ENCODE measurements at regions not wholly inside any gene's neighbourhood (a gene's known extent, or its start where the extent isn't known, plus 50 kb on each side); places are given as distances from the start of the nearest gene placed in this dataset.

- no peaks in the 10 kb centered on the region for H3K9me3 Mint-ChIP-seq (ENCODE audit: insufficient read depth)
- TF ChIP-seq EZH2 (IDR thresholded peaks at IDR 0.05; ENCODE audit: borderline replicate concordance, insufficient read depth, low read depth, low read length, poor library complexity, severe bottlenecking) (no peak), CTCF (IDR thresholded peaks at IDR 0.05) (no peak)
Observed at GRCh38 chr4:127047930-127048329, 584.8 kb upstream of the INTU start.

GRCh38 chr4:127048376-127049044 is 584.2 kb upstream of the INTU start:
- Histone ChIP-seq H3K4me3 (ENCODE audit: control extremely low read depth in 1 of 5, extremely low read depth in 1 of 5, insufficient read depth in 1 of 5, low read depth in 2 of 5, low read length in 4 of 5) (no peak overlapping the region), H3K79me2 (ENCODE audit: control insufficient read depth, insufficient read depth, low read length) (no peaks in the 10 kb centered on the region), H3K27ac (ENCODE audit: low read length in 2 of 2) (no peak overlapping the region), H3K9me3 (ENCODE audit: control extremely low read depth in 1 of 3, control insufficient read depth in 2 of 3, insufficient read depth in 1 of 3, low read length in 2 of 3) (no peaks in the 10 kb centered on the region), H3K9ac (ENCODE audit: low read length) (no peak overlapping the region), H3K4me2 (replicated peaks; ENCODE audit: low read depth, low read length, poor library complexity, severe bottlenecking) (no peak overlapping the region), H3K4me1 (ENCODE audit: control insufficient read depth in 2 of 2, insufficient read depth in 2 of 2, low read length in 2 of 2) (no peaks in the 10 kb centered on the region), H4K20me1 (ENCODE audit: control insufficient read depth, insufficient read depth, low read length, poor library complexity, severe bottlenecking) (no peaks in the 10 kb centered on the region), H3K36me3 (replicated peaks in 1 of 2; ENCODE audit: control extremely low read depth in 1 of 2, control insufficient read depth in 1 of 2, extremely low read depth in 1 of 2, insufficient read depth in 2 of 2, low read length in 1 of 2) (no peaks in the 10 kb centered on the region), H2AFZ (ENCODE audit: insufficient read depth, low read depth, low read length, poor library complexity, severe bottlenecking) (no peak overlapping the region), H3K27me3 (replicated peaks in 1 of 4; ENCODE audit: control extremely low read depth in 1 of 4, control insufficient read depth in 3 of 4, insufficient read depth in 4 of 4, low read length in 3 of 4) (no peaks in the 10 kb centered on the region)
- Mint-ChIP-seq H3K27me3 (no peaks in the 10 kb centered on the region), H3K4me1 (no peaks in the 10 kb centered on the region), H3K4me3 (no peak overlapping the region), H3K27ac (no peak overlapping the region), H3K9me3 (ENCODE audit: insufficient read depth) (no peaks in the 10 kb centered on the region)
- CTCF ChIA-PET: no interaction called here
- 94% methylated on average over 3 of the region's 3 CpGs for WGBS (ENCODE audit: insufficient coverage)
- no peak for DNase-seq
- POLR2A ChIA-PET: no interaction called here
- no peak for ATAC-seq (ENCODE audit: low read depth)
- intact Hi-C loops (cut with micrococcal nuclease): no loop called here
- TF ChIP-seq EZH2 (IDR thresholded peaks at IDR 0.05; ENCODE audit: borderline replicate concordance, insufficient read depth, low read depth, low read length, poor library complexity, severe bottlenecking): no peak
- no peak for TF ChIP-seq CTCF (IDR thresholded peaks at IDR 0.05)

More at GRCh38 chr4:127047930-127048329, 584.8 kb upstream of the INTU start:
- Histone ChIP-seq H3K9me3 (ENCODE audit: control extremely low read depth in 1 of 3, control insufficient read depth in 2 of 3, insufficient read depth in 1 of 3, low read length in 2 of 3) (no peaks in the 10 kb centered on the region), H2AFZ (ENCODE audit: insufficient read depth, low read depth, low read length, poor library complexity, severe bottlenecking) (no peak overlapping the region), H3K4me2 (replicated peaks; ENCODE audit: low read depth, low read length, poor library complexity, severe bottlenecking) (no peak overlapping the region), H3K36me3 (replicated peaks in 1 of 2; ENCODE audit: control extremely low read depth in 1 of 2, control insufficient read depth in 1 of 2, extremely low read depth in 1 of 2, insufficient read depth in 2 of 2, low read length in 1 of 2) (no peaks in the 10 kb centered on the region), H4K20me1 (ENCODE audit: control insufficient read depth, insufficient read depth, low read length, poor library complexity, severe bottlenecking) (no peaks in the 10 kb centered on the region), H3K9ac (ENCODE audit: low read length) (no peak overlapping the region), H3K4me3 (ENCODE audit: control extremely low read depth in 1 of 5, extremely low read depth in 1 of 5, insufficient read depth in 1 of 5, low read depth in 2 of 5, low read length in 4 of 5) (no peak overlapping the region), H3K4me1 (ENCODE audit: control insufficient read depth in 2 of 2, insufficient read depth in 2 of 2, low read length in 2 of 2) (no peaks in the 10 kb centered on the region), H3K27me3 (replicated peaks in 1 of 4; ENCODE audit: control extremely low read depth in 1 of 4, control insufficient read depth in 3 of 4, insufficient read depth in 4 of 4, low read length in 3 of 4) (no peaks in the 10 kb centered on the region), H3K27ac (ENCODE audit: low read length in 2 of 2) (no peak overlapping the region), H3K79me2 (ENCODE audit: control insufficient read depth, insufficient read depth, low read length) (no peaks in the 10 kb centered on the region)
- DNase-seq (no peak), ATAC-seq (ENCODE audit: low read depth) (no peak)
- no peak overlapping the region for H3K27ac Mint-ChIP-seq
- H3K4me1 Mint-ChIP-seq: no peaks in the 10 kb centered on the region
- no peak overlapping the region for H3K4me3 Mint-ChIP-seq
- CTCF ChIA-PET: no interaction called here
- WGBS (ENCODE audit: insufficient coverage): no CpG with 5 or more reads among the region's 1 CpG
- POLR2A ChIA-PET: no interaction called here
- intact Hi-C loops (cut with micrococcal nuclease): no loop called here
- no peaks in the 10 kb centered on the region for H3K27me3 Mint-ChIP-seq

Measured in B cell (primary cell).